22Rv1 (cell line): ENCODE measurements at regions not wholly inside any gene's neighbourhood (a gene's known extent, or its start where the extent isn't known, plus 50 kb on each side); places are given as distances from the start of the nearest gene placed in this dataset.
A peak's percentile ranks its signal among the peaks of the same experiment; 100 is the strongest.

Experiments used
- H3K27ac ChIP-seq: fragments of 450-650 bp; 2 replicates; pipeline ENCODE4 v1.5.1; 2017
- CTCF ChIP-seq: fragments of 450-650 bp; IDR thresholded peaks from 2 replicates; pipeline ENCODE4 v1.5.1; 2017; ENCODE audit warnings: mild to moderate bottlenecking
- ZFX ChIP-seq: fragments of 450-650 bp; IDR thresholded peaks from 2 replicates; pipeline ENCODE4 v1.6.1; 2017; ENCODE audit warnings: antibody characterized with exemption, borderline replicate concordance

DNA sequence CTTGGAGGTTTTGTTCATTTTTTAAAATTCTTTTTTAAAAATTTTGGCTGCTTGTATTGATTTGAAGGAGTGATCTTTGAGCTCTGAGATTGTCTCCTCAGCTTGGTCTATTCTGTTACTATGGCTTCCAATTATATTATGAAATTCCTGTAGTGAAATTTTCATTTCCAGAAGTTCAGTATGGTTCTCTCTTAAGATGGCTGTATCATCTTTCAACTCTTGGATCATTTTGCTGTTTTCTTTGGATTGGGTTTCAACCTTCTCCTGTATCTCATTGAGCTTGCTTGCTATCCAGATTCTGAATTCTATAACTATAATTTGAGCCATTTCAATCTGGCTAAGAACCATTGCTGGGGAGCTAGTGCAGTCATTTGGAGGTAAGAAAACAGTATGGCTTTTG, 270.8 kb upstream of the NT5C1B start:
- TF ChIP-seq ZFX (no peak), CTCF (no peak)
- no peak overlapping the region for H3K27ac ChIP-seq

DNA sequence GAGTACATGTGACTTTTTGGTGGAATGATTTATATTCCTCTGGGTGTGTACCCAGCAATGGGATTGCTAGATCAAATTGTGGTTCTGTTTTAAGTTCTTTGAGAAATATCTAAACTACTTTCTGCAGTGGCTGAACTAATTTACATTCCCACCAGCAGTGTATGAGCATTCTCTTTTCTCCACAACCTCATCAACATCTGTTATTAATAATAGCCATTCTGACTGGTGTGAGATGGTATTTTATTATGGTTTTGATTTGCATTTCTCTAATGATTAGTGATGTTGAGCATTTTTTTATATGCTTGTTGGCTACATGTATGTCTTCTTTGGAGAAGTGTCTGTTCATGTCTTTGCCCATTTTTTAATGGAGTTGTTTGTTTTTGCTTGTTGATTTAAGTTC, 267.4 kb upstream of the NT5C1B start:
- TF ChIP-seq CTCF: no peak
- TF ChIP-seq ZFX: no peak
- H3K27ac ChIP-seq: no peak overlapping the region

DNA sequence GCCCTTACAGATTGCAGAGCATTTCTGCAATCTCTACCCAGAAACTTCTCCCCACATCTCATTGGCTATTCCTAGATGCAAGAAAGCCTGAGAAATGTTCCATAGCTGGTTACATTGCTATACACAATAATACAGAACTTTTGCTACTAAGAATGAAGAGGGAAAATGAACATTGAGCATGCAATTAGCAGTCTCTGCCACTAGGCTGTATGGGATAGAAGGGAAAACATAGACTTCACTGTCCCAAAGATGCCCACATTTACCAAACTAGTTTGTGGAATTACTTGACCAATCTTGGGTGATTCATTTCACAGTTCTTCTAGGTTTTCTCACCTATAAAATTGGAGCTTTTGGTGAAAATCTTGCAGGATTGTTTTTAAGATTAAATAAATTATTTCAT, 265.7 kb upstream of the NT5C1B start:
- TF ChIP-seq CTCF: peak; percentile 51
- no peak for TF ChIP-seq ZFX
- no peak overlapping the region for H3K27ac ChIP-seq

DNA sequence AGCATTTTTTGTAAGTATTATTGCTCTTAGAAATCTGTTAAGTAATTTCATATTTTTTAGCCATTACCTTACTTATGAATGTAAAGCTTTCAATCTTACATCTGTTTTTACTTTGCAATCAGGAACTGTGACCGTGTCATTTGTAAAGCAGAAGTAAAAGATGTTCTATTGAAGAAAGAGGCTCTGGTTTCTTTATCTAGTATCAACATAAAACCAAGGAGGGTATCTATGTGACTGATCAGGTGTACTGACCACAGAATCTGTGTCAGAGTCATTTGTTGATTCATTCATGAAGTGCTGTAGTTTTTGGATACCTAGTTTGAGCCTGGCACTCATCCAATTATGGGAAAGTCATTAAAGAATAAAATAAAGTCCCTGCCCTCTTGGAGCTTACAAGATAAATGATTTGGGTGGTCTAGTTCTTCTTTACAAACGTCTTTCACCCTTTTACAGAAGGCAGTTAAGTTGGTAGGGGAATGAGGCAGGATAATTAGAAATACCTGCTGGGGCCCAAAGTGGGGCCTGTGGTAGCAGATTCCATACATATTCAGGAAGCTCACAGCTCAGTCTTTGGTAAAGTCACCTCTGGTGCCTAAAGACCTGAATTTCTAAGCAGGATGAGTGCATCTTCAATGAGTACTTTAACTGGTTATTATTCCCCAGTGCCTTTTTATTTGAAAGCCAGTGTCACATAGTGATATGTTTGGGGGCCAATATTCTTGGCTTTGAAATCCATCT, 260.6 kb upstream of the NT5C1B start:
- H3K27ac ChIP-seq: no peak overlapping the region
- TF ChIP-seq ZFX: no peak
- no peak for TF ChIP-seq CTCF

- TF ChIP-seq CTCF (no peak), ZFX (no peak)
- H3K27ac ChIP-seq: no peak overlapping the region
Measured at GRCh38 chr2:18848646-18849045, 259.3 kb upstream of the NT5C1B start.

DNA sequence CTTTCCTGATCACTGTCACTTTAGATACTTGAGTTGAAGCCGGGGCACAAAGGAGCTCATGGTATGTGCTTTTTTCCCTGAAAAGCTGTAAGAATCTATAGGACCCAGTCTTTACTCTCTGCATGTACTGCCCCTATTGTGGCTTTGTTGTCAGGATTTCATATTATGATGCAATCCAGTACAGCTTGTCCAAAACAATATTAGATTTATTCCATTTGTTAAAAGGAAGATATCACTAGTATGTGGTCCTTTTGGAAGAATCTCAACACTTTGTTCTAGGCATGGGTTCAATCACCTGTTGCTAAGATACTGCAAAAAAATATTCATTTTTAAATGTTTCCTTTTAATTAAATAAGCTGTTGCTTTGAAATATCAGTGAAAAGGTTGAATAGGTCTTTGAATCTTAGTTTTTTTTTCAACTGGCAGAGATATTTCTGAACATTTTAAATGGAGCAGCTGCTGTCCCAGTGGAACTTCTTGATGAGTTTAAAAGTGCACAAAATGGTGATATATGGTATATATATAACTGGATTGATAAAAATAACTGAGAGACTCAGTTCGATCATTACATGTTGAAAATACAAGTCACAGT, 256.6 kb upstream of the NT5C1B start:
- TF ChIP-seq ZFX (no peak), CTCF (no peak)
- H3K27ac ChIP-seq: no peak overlapping the region

DNA sequence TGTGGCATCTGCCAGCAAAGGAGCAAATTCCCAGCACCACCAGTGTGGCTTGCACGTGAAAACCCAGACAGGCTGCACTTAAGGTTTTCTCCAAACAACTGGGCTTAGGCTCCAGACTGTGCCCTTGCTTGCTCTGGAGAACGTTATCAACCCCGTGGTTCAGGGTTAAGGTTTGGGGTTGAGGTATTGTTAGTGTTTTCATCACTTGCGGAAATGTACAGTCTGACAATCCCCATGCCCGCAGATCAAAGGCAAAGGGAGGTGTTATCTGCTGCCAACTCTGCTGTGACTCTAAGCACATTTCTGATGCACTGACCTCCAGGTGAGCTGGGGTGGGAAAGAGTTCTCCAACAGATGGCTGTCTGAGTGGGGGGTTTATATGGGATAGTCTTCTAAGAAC, 253.5 kb upstream of the NT5C1B start:
- TF ChIP-seq CTCF (no peak), ZFX (no peak)
- H3K27ac ChIP-seq: no peak overlapping the region
